ENCODE measurements at regions not wholly inside any gene's neighbourhood (a gene's known extent, or its start where the extent isn't known, plus 50 kb on each side); places are given as distances from the start of the nearest gene placed in this dataset.

DNA sequence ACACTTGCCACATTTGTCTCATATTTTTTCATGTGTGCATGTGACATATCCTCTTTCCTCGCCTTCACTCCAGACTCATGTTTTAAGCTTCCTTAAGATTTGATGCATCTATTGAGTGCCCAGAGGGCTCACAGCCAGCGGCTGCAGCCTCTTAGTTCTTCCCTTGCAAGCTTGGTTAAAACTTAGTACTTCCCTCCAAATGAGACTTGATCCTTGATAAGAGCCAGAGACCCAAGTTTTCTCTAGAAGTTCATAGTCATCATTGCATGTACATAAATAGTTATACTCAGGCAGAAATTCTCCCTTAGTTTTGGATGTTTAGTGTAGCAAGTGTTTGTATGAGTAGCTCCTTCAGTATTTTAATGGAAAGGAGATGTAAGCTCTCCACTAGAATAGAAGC, 337.6 kb upstream of the B3GALT2 start:
- 42% methylated on average over 2 of the region's 2 CpGs for whole genome bisulfite sequencing (ENCODE audit: insufficient coverage, insufficient replicate concordance, low lambda C conversion rate, missing lambda C conversion rate)
- Histone ChIP-seq H3K4me3 (no peak overlapping the region), H3K36me3 (ENCODE audit: control insufficient read depth in 2 of 2, insufficient read depth in 2 of 2, low read length in 1 of 2) (no peaks in the 10 kb centered on the region), H3K27ac (ENCODE audit: control insufficient read depth, insufficient read depth) (no peak overlapping the region), H3K27me3 (replicated peaks in 1 of 2; ENCODE audit: control insufficient read depth in 2 of 2, insufficient read depth in 2 of 2, low read length in 1 of 2) (peaks cover 0 to 2% of the 10 kb centered on the region in 2 experiments; a peak in 1 of 4 replicates), H3K9ac (ENCODE audit: control insufficient read depth, insufficient read depth, low read length) (no peak overlapping the region), H3K4me1 (ENCODE audit: control insufficient read depth, insufficient read depth, low read length) (no peaks in the 10 kb centered on the region), H3K4me2 (ENCODE audit: control insufficient read depth, insufficient read depth) (no peak overlapping the region), H3K79me2 (ENCODE audit: control insufficient read depth, insufficient read depth, low read length) (no peaks in the 10 kb centered on the region), H2AFZ (ENCODE audit: control insufficient read depth, low read depth, low read length) (no peak overlapping the region), H3K9me3 (replicated peaks; ENCODE audit: control insufficient read depth, insufficient read depth, low read length) (no peaks in the 10 kb centered on the region), H4K20me1 (ENCODE audit: control insufficient read depth, insufficient read depth) (no peaks in the 10 kb centered on the region)
- SMC1A ChIA-PET (ENCODE audit: uncharacterized antibody, unreplicated experiment), result interaction anchor here (0.8 kb wide), 1 partner anchor 82 kb away, joined by 3 read pairs; no protein-coding TSS in a partner anchor
- DNase-seq (ENCODE audit: low read depth, low spot score) (no peak), FAIRE-seq (no peak), ATAC-seq (no peak)
- POLR2A ChIA-PET, result no interaction called here
- CTCF ChIA-PET, result interaction anchor here (0.6 to 1.1 kb wide), 3 partner anchors 27 to 182 kb away, joined by 3 read pairs; no protein-coding TSS in a partner anchor
- in situ Hi-C loops (cut with MboI), result no loop called here
- RAD21 ChIA-PET (ENCODE audit: unreplicated experiment), result interaction anchor here (1.3 kb wide), 1 partner anchor 16 kb away, joined by 4 read pairs; no protein-coding TSS in a partner anchor
- TF ChIP-seq BCL11A (IDR thresholded peaks at IDR 0.05; ENCODE audit: low read depth, low read length) (no peak), RELA (IDR thresholded peaks at IDR 0.05; ENCODE audit: borderline replicate concordance, partially characterized antibody) (no peak), CREB1 (IDR thresholded peaks at IDR 0.05; ENCODE audit: low read depth) (no peak), EP300 (IDR thresholded peaks at IDR 0.05; ENCODE audit: borderline replicate concordance in 1 of 2, control insufficient read depth in 1 of 2, low read depth in 2 of 2, low read length in 2 of 2) (no peak), WRNIP1 (IDR thresholded peaks at IDR 0.05; ENCODE audit: borderline replicate concordance, low read depth, low read length) (no peak), TCF7 (IDR thresholded peaks at IDR 0.05; ENCODE audit: borderline replicate concordance) (no peak), EZH2 (IDR thresholded peaks at IDR 0.05; ENCODE audit: borderline replicate concordance, control insufficient read depth, low read depth, low read length) (no peak), KDM1A (IDR thresholded peaks at IDR 0.05; ENCODE audit: borderline replicate concordance) (no peak), HDGF (IDR thresholded peaks at IDR 0.05) (no peak), POLR2AphosphoS2 (IDR thresholded peaks at IDR 0.05; ENCODE audit: low read depth, low read length) (no peak)
- TF ChIP-seq, protein P1, sequence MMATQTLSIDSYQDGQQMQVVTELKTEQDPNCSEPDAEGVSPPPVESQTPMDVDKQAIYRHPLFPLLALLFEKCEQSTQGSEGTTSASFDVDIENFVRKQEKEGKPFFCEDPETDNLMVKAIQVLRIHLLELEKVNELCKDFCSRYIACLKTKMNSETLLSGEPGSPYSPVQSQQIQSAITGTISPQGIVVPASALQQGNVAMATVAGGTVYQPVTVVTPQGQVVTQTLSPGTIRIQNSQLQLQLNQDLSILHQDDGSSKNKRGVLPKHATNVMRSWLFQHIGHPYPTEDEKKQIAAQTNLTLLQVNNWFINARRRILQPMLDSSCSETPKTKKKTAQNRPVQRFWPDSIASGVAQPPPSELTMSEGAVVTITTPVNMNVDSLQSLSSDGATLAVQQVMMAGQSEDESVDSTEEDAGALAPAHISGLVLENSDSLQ (IDR thresholded peaks at IDR 0.05), result no peak
- intact Hi-C loops (cut with micrococcal nuclease; ENCODE audit: unreplicated experiment), result no loop called here
- BruUV-seq (replicated peaks), result no TSS peak
